HG02763 (cell line): ENCODE measurements at regions not wholly inside any gene's neighbourhood (a gene's known extent, or its start where the extent isn't known, plus 50 kb on each side); places are given as distances from the start of the nearest gene placed in this dataset.

Source experiments
- ATAC-seq: cut with Tn5 transposase; IDR thresholded peaks from one replicate; pipeline ENCODE4 v1.9.1; 2021; ENCODE audit warnings: mild to moderate bottlenecking, moderate library complexity; ENCODE audit not compliant: unreplicated experiment

DNA sequence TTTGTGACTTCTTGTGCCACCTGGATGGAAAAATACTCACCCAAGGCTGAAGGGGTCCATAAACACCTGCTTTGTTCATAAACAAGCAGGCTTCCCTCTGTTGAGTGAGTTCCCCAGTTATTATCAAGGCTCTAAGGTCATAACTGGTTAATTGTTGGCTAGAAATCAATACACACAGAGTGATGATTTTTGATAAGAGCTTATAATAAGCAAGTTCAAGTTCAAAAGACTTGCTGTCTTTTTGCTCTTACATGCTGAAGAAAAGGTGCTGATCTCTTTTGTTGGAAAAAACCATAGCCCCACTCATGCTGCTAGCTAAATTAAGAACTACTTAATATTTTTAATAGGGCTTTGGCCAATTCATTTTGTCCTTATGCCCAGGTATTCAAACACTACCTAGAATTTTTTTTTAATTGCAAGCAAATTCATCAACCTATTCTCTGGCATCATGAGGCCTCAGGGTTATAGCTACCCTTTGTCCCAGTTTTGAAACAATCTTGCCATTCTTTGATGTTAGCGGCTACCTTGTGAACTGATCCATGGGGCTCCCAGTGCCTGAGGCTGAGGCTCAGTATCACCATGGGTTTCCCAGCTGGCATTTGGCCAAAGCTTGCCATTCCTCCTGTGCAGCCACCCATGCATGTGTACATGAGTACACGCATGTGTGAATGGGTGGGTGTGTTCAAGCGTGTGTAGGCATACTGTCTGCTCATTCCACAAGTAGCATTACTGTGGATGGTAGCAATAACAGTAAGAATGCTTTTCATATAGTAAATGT, 127.6 kb upstream of the LPP start:
- ATAC-seq = no peak

DNA sequence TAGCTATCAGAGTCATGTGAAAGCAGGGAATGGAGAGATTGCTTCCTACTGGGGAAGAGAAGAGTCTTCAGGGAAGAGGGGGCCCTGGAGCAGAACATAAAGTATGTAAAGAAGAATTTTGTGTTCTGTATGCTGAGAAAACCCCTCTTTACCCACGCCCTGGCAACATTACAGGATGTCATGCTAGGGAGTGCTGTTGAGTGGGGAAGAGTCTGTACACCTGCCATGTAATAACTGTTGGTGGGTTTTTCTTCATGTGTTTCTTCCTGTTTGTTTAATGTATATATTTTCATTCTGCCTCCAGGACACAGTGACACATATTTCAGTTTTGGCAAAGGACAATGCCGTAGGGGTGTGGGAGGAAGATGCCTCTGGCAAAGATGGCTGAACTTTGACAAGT, 122.8 kb upstream of the LPP start:
- ATAC-seq = no peak

DNA sequence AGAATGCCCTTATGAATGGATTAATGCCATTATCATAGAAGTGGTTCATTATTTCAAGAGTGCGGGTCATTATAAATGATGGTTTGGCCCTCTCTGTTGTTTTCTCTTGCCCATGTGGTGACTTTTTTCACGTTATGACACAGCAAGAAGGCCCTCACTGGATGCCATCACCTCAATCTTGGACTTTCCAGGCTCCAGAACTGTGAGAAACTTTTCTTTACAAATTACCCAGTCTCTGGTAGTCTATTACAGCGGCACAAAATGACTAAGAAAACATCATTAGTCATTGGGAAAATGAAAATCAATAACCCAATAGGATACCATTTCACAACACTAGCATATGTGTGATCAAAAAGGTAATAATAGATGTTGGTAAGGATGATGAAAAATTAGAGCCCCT, 119.0 kb upstream of the LPP start:
- no peak for ATAC-seq

DNA sequence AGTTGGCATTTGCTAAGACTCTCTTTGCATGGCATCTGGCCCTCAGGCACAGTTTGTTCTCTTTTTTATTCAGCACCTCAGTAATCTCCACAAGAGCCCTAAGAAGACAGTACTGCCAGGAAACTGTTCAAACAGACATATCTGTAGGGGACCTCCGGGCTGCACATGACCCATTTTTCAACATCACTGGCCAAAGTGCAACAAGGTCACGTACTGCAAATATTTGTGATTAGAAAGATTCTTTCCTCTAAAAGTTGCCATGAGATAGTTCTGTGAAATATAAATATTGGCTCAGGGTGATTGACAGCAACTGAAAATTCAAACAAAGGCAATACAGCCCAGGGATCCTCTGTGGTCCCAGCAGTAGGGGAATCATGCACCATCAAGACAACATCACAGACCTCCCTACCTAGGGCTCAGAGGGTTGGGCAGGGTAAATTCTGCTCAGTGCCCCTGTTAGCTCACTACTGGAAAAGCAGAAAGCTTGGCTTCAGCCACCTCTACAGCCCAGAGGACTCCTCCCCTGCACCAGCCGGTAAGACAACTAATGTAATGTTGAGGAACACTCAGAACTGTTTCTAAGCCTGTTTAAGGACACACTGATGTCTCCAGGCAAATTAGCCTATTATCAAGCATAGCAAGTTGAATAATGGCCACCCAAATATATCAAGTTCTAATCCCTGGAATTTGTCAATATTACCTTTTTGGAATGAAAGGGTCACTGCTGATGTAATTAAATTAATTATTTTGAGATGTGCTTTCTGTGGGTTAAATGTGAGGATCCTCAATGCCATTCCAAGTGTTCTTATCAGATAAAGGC, 117.4 kb upstream of the LPP start:
- ATAC-seq = no peak

DNA sequence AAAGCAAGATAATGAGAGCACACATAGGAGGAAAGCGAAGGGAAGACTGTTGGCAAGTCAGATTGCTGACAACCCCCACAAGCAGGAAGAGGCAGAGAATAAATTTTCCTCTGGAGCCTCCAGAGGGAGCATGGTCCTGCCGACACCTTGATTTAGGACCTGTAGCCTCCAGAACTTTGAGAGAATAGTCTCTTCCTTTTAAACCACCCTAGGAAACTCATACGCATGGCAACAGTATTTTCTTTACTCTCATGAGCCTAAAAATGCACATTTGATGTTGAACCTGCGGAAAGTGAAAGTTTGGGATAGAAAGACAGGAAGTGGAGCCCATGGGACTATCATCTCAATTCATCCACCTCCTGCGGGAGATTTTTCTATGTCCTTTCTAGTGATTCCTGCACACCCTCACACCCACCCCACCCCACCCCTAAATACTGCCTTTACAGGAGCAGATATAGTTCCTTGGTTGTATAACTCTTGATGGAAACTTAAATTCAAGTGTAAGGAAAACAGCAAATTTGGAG, 116.7 kb upstream of the LPP start:
- ATAC-seq = no peak

DNA sequence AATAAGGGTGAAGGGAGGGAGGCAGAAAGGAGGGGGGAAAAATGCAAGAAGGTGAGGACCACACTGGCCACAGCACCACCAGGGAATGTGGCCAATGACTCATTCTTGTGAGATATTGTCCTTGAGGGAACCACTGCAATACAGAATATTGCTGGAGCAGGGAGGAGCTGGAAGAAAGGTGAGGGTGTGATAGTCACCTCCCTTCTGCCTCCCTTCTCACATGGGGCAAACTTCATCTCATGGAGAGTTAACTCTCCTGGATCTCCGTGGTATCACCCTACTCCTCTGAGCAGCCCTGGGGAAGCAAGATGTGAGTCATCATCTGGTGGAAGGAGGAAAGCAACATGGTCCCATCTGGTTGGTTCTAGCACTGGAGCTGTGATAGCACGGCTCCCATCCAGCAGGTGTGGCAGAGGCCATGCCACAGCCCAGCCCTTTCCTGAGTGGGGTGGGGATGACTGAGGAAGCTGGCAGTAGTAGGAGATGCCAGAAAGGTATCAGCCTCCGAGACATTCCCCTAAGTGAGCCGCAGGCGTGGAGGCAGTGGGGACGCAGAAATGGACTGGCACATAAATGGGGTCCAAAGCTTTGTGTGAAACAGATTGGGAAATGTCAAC, 115.9 kb upstream of the LPP start:
- ATAC-seq = no peak

DNA sequence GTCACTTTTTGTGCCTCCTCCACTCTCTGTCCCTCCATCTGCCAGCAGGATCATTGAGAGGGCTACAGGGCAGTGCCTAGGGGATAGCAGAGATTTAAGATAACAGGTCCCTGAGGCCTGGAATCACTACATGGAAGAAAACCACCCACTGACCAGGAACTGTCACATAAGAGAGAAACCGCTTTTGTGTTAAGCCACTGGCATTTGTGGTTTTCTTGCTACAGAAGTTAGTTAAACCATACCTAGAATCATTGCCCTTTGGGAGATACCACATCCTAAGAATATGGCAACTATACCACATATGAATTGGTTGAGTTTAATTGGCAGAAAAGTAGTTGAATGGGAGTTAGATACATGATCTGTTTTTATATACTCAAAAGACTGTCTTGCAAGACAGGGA, 112.8 kb upstream of the LPP start:
- ATAC-seq = no peak

DNA sequence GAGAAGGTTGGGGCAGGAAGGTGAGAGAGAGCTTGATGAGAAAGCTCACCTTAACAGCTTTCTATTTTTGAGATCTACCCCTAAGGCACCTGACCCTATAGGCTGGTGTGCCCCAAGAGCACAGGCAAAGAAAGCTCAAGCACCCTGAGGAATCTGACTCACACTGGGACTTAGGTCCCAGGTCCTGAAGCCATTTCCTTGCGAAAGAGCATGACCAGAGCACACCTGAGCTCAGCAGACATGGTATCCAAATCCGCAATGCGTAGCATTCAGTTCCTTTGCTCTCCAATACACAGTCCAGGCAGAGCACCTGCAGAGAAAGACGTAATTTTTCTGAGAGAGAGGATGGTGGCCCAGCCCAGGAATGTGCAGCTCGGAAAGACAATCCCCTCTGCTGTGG, 112.1 kb upstream of the LPP start:
- no peak for ATAC-seq

DNA sequence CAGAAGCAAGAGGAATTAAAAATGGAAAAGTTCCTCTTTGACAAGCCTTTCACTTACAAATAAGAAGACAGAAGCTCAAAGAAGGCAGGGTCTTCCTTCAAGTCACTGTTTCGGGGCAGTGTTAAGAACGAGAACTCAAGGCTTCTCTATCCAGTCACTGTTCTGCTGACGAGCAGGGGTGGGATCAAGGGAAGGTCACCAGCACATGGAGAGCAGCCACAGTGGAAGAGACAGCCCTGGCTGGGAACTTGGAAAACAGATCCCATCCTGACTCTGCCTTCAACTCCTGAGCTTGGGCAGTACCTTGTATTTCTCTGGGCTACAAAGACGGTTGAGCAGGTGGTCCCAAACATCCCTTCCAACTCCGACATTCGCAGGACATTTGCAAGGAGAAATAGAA, 111.5 kb upstream of the LPP start:
- no peak for ATAC-seq

DNA sequence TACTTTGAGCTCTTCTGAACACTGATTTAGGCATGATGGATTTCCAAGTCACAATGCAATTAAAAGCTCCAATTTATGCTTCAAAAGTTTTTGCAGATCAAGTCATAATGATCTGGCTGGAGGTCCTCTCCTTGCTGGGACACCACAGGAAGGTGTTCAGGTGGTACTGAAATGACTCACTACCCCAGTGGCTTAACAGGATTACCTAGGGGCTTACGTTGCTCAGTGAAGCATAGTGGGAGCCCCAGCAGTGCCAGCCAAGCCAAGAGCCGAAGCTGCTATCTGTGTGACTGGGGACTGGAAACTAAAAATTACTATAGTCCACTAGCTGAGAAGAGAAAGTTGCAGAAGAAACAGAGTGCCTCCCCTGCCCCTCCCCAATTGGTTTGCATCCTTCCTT, 110.1 kb upstream of the LPP start:
- no peak for ATAC-seq

DNA sequence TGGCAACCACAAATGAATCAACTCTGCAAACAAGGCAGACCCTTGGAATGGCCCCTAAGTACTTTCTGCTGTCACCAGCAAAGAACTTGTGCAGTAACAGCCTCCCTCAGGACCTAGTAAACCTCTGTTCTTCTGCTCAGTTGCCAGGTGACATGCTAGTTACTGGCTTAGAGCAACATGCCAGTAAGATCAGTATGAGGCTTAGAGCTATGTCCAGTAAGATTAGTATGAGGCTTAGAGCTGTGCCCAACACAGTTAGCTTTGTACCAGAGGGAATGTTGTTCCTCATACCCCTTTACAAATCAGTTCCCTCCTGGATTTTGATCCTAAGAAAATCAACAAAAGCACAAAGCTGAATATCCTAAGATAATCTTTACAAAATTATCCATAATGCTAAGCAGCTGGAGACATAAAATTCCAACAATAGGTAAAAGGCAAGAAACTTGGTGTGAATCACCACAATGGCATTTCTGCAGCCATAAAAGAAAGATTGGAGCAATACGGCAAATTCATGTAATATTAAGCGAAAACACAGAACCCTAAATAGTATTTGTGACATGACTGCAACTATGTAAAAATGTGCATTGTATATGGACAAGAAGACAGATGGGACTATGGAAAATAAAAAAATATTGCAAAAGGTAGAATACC, 107.3 kb upstream of the LPP start:
- no peak for ATAC-seq

DNA sequence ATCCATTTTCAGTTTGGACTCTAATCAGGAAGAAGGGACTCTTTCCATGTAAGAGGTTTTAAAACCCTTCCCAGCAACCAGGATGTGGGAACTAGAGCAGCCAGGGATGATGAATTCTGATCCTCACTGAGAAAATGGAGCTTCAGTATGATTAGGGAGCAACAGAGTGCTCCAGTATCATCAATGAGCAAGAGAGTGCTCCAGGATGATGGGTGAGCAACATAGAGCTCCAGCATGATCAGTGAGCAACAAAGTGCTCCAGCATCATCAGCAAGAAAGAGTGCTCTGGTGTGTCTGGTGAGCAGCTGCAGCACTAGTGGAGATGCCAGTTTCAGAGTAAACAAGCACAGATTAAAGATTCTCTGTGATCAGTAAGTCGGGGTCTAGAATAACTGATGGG, 106.4 kb upstream of the LPP start:
- no peak for ATAC-seq

DNA sequence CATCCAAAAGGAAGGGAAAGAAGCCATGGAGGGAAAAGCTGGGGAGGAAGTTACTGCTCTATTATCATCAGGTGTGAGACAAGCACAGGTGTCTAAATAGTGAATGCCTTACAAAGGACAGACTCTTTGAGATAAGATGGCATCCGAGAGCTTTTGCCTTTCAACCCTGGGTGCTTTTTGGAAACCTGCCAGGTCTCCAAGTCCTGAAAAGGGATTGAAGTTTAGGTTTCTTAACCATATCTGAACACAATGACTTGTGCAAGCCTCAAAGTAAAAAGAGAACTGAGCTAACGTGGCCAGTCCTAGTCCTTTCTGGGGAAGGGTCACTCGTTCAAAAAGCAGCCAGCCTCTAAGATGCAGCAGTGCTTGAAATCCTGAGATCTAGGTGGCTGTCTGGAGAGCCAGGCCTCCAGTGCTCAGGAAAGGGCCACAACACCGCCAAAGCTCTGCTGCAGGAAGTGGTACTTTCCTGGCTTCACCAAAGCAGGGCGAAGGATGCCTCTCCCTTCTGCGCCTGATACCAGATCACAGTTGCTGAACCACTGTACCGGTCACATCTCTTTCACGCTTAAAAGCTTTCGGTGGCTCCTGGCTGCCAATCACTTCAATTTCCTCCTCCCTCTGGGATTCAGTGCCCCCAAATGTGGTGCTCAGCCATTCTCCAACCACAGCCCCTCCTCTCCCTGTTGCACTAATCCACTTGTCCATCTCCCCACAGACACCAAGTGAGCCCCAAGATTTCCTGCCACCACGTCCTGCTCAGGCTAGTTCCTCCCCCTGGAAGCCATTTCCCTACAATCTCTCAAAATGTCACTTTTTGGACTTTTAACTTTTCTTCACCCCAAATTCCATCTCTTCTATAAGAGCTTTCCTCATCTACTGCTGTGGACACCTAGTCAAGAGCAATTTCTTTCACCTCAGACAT, 104.1 kb upstream of the LPP start:
- no peak for ATAC-seq

DNA sequence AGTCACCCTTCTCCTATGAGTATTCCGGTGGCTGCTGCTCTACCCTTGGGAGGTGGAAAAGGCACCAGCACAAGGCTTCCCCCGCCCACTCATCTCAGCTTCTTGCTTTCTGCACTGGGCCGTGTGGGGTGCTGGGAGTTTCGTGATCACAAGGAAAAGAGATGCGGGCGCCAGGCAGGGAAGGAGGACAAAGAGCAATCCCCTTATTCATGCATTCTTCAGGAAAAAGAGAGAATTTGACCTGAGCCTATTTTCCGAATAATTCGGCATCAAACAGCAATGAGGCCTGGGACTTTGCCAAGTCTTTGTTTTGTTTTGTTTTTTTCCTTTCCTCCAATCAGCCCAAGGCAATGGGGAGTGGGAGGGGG, 102.2 kb upstream of the LPP start:
- no peak for ATAC-seq

DNA sequence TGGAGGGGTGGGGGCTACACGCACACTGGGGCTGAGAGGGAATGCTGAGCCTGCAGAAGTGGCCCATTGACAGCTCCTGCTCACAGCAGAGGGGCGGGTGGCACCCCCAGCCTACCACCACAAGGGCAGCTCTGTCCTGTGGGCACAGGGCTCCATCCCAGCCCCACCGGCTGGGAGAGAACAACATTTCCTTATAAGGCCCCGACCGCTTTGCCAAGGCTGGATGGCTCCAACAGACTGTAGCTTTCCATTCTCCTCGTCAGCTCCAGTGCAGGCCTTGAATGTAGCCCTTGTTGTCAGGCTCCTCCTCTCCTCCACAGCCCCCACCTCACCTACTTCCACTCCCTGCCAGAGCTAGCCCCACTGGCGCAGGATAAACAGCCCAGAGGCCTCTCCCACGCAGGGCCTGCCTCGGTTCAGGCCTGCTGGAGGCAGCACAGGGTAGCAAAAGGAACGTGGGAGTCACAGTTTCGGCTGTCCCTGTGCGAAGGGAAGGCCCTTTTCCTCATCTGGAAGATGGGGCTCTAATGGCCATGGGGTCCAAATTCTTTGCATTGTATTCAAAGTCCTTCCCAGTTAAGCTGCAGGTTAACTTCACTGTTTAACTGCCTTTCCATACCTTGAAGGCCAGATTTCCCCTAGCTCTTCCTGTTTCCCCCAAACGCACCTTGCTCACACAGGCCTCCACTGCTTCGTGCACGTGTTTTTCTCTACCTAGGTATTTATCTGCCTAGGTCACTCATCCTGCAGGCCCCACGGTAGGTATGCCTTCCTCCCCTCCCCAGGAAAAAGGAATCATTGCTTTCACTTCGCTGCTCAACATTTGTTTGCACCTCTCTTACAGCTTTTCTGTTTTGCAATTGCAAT, 101.6 kb upstream of the LPP start:
- ATAC-seq = no peak

DNA sequence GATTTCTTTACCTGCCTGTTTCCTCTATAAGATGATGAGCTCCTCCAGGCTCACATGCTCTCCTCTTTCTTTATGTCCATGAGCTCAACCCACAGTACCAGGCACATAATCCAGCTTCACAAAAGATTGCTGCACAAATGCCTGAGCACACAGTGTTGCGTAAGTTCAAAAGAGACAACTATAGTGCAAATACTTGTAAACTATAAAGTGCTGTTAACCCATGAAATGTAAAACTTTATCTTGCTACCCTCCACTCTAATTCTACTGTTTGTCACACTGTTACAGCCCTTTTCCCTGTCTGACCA, 101.0 kb upstream of the LPP start:
- ATAC-seq = no peak

DNA sequence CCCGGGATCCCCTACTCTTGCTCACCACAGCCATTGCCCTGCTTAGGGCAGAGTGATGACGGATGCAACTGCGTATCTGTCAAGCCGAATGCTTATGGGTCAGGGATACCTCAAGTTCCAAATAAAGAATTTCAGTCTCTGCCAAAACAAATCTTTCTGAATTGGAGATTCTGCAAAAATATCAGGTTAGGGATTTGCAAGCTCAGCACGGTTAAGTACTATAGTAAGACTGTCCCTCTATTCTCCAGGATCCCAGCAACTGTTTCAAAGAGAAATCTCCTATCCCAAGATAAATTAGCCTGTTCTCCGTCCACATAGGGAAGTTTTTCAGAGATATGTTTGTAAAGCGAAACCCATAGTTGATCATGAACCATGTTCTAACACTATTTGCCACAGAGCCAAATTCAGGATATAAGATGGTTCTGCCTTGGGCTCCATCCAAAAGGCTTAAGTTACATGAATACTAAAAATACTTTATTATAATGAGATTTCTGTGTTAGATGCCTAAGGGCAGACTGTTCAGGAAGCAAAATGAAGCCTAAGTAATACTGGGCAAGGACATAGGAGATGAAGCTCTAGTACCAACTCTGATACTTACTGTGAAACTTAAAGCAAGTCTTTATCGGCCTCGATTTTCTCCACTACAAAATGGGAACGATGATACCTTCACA, 100.1 kb upstream of the LPP start:
- ATAC-seq = no peak

DNA sequence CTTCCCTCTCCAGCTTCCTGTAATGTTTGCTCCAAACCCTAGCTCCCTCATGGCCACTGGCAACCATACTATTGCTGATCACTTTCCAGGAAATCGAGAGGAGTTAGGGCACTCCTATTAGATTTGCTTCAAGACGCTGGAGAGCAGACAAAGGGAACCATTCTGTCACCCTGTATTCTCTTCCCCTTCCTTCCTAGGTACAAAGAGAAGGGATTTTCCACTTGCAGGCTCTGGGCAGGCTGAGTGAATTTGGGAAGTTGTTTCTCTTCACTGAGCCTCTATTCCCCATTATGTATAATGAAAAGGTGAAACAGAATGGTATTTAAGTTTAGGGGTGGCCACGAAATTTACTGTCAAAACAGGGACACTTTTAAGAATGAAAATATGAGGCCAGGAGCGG, 99.4 kb upstream of the LPP start:
- ATAC-seq = no peak

DNA sequence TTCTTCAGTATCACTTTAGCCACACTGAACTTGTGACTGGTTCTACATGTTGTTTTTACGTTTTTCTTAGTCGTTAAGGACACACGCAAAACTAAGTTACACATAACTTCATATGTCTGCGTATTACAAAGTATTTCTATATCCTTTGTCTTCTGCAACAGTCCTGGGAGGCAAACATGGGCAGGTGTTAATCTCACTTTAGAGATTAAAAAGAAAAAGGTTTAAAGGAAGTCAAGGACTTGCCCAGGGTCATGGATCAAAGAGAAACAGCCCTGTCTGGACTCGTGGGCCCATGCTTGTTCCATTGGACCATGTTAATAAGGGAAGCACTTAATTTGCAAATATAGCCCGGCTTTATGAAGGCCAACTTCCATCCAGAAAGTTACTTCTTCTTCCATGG, 98.6 kb upstream of the LPP start:
- no peak for ATAC-seq
